Hepatocyte (in vitro differentiated cells): ENCODE measurements at regions not wholly inside any gene's neighbourhood (a gene's known extent, or its start where the extent isn't known, plus 50 kb on each side); places are given as distances from the start of the nearest gene placed in this dataset.

ENCODE experiments used
- EZH2 ChIP-seq: fragments of 200-600 bp; sonication (generic); IDR thresholded peaks from 2 replicates; pipeline ENCODE4 v1.6.1; 2016; ENCODE audit warnings: antibody characterized with exemption, mild to moderate bottlenecking, borderline replicate concordance
- EZH2phosphoT487 ChIP-seq: fragments of 200-600 bp; sonication (generic); IDR thresholded peaks from one replicate; pipeline ENCODE4 v1.6.1; 2018; ENCODE audit warnings: antibody characterized with exemption, mild to moderate bottlenecking, low read depth, moderate library complexity; ENCODE audit not compliant: unreplicated experiment, severe bottlenecking
- TF ChIP-seq, protein P1 (sequence below): fragments of 200-600 bp; sonication (generic); IDR thresholded peaks from 2 replicates; pipeline ENCODE4 v1.5.1; 2016; ENCODE audit warnings: antibody characterized with exemption, mild to moderate bottlenecking; ENCODE audit not compliant: poor library complexity

DNA sequence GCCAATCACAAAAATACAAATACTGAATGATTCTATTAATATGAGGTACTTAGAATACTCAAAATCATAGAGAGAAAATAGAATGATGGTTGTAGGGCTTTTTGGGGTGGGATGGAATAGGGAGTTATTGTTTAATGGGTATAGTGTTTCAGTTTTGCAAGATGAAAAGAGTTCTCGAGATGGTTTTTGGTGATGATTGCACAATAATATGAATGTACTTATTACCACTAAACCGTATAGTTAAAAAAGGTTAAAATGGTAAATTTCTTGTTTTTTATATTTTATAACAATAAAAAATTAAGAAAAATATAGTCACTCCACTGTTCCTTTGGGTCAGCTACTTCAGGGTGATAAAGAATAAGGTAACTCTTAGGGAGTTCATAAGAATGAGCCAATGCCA is 560.1 kb downstream of the TDRD15 start:
- TF ChIP-seq, protein P1, sequence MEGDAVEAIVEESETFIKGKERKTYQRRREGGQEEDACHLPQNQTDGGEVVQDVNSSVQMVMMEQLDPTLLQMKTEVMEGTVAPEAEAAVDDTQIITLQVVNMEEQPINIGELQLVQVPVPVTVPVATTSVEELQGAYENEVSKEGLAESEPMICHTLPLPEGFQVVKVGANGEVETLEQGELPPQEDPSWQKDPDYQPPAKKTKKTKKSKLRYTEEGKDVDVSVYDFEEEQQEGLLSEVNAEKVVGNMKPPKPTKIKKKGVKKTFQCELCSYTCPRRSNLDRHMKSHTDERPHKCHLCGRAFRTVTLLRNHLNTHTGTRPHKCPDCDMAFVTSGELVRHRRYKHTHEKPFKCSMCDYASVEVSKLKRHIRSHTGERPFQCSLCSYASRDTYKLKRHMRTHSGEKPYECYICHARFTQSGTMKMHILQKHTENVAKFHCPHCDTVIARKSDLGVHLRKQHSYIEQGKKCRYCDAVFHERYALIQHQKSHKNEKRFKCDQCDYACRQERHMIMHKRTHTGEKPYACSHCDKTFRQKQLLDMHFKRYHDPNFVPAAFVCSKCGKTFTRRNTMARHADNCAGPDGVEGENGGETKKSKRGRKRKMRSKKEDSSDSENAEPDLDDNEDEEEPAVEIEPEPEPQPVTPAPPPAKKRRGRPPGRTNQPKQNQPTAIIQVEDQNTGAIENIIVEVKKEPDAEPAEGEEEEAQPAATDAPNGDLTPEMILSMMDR = no peak
- TF ChIP-seq EZH2 = no peak
- no peak for TF ChIP-seq EZH2phosphoT487
